ENCODE measurements at regions not wholly inside any gene's neighbourhood (a gene's known extent, or its start where the extent isn't known, plus 50 kb on each side); places are given as distances from the start of the nearest gene placed in this dataset.
"Not testable (repeated sequence)": the region's sequence is repeated elsewhere in the genome, so short reads cannot be mapped to it uniquely, and the experiment has no call there.

GRCh38 chr3:194951629-194951920, 265.9 kb downstream of the FAM43A start:
- TF ChIP-seq CTCF, POLR2A (IDR thresholded peaks at IDR 0.05): not testable (repeated sequence)

All from testis (tissue), 2 donors.